8988T (cell line): ENCODE measurements at regions not wholly inside any gene's neighbourhood (a gene's known extent, or its start where the extent isn't known, plus 50 kb on each side); places are given as distances from the start of the nearest gene placed in this dataset.

Experiments used
- DNase-seq: peaks from one replicate; pipeline ENCODE4 v3.0.0; 2011

DNA sequence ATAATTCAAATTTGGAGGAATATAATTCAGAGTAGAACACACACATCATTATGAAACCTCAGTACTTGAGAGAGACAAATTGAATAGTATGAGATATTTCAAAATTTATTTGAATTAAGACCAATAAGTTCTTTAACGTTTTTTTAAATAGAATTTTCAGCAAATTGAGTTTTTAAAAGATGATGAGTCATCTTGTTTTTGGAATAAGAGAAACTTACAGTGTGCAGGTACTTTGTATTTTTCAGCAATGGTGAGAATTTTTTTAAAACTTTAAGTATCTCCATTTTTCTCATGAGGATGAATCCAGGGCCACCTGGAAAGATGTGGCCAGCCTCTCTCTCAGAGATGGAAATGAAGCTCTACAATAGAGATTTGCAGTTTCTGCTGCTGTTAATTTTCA lies 1015.0 kb upstream of the TENM4 start:
- no peak for DNase-seq

DNA sequence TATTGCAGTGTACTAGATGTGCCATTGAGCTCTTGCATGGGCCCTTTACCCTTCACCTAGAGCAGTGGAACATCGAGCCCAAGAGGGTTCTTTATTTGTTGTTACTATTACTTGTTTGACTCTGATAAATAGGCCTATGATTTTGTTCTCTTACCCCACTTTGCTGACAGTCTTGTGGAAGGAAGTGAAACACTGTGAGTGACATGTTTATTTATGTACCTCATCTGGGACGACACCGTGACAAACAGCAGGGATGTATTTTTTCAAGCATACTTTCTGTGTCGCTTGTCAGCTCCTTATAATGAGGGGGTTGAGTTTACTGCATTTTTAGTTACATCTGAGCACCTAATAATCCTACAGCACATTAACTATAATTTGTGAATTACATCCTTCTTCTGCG lies 1010.3 kb upstream of the TENM4 start:
- DNase-seq = no peak

DNA sequence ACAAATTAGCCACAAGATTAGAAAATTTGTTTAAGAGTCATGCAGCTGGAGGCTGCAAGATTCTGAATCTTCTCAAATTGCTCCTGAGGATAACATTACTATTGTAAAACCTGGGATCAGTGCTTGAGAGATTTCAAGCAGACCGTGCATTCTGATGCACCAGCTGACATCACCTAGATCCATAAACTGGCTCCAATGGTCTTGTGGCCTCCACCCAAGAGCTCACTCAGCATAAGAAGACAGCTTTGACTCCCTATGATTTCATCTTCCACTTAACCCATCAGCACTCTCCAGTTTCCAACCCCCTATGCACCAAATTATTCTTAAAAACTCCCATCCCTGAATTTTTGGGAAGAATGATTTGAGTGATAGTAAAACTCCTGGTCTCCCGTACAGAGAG lies 1007.9 kb upstream of the TENM4 start:
- no peak for DNase-seq

DNA sequence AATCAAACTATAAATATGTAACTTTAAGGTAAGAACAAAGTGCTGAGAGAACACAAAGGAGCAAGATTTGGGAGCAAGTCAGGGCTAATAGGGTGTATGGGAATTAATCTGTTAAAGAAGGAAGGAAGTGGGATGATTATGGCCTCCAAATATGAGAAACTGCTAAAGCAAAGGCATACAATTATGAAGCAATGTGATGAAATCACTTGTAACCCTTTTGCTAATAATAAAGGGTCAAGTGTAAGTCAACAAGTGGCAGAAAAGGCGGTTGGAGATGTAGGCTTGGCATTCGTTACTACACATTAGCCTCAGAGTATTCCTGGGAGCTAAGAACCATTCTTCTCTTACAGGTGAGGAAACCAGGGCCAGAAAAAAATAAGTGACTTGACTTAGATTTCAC lies 1002.3 kb upstream of the TENM4 start:
- no peak for DNase-seq

DNA sequence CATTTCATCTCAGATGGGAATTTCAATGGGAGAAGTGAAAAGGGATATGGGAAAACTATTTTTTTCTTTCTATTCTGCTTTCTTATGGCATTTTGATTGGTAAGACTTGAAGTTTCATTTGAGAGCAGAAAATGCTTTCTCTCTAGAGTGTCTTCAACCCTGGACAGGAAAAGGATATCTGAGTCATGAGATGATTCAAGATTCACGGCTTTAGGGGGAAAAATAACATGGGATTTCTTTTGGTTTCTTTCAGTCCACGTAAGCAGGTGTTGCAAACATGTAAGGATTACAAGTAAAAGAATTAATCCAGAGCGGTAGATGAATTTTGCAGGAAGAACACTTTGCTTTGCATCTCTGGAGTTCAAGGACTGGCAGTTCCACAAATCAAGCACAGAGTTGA lies 1001.0 kb upstream of the TENM4 start:
- DNase-seq = no peak

DNA sequence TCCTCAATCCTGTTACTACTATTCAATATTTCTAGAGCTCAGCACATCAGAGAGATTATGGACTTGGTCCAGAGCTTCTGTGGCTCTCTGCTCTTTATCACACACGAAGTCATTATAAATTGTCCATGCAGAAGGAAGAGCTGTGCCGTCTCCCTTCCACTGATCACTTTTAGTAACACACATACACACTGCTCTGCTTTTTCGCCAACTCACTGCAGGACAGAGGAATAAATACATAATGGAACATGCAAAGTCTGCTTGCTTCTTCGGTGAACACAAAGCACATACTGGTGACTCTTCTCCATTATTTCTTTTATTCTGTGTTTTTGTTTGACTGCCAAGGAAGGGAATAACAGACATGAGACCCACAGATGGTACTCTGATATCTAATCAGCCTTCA lies 1000.0 kb upstream of the TENM4 start:
- DNase-seq = no peak

DNA sequence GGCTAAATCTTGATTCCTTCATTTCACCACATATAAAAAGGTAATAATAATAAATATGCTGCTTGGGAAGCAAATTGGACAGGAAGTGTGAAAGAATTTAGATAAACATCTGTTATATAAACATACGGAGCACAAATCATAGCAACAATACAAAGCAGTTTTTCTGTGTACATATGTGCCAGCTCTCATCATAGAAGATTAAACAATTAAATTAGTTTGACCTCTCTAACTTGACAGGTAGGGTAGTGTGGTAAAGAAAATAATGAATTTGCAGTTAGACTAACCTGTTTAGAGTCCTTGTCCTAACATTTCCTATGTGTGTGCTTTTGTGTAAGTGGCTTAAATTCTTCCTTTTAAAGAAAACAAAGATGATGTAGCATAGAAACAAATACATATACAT lies 995.7 kb upstream of the TENM4 start:
- DNase-seq = no peak

DNA sequence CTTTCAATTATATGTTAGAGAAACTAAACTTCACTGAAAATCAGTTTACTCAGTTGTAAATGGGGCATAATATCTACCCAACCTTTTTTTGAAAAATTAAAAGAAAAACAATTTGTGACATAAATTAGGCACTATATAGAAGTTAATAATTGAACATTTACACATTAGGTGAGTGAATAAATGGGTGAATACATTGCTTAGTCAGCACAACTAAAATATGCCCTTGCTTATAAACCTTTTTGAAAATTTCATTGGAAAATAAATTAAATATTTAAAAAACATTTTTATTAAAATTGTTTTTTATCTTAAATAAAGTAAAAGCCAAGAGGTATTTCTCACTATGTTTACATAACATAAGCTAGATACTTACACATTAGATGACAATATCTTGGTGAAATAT lies 994.5 kb upstream of the TENM4 start:
- no peak for DNase-seq

DNA sequence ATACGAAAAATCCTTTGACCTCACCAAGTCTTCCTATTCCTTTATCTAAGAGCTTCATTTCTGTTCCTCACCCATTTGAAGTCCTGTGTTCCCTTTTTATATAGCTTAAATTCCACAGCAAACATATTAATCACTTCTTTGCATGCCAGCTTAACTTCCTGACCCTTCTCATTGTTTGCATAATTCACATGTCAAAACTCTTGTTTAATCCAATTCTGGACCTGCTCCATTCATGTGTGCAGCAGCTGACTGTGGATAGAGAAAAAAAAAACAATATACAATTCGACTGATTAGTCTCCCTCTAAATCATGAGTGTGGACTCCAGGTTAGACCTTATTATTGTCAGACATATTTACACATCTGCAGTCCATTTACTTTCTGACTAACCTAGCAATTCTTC lies 991.2 kb upstream of the TENM4 start:
- no peak for DNase-seq

DNA sequence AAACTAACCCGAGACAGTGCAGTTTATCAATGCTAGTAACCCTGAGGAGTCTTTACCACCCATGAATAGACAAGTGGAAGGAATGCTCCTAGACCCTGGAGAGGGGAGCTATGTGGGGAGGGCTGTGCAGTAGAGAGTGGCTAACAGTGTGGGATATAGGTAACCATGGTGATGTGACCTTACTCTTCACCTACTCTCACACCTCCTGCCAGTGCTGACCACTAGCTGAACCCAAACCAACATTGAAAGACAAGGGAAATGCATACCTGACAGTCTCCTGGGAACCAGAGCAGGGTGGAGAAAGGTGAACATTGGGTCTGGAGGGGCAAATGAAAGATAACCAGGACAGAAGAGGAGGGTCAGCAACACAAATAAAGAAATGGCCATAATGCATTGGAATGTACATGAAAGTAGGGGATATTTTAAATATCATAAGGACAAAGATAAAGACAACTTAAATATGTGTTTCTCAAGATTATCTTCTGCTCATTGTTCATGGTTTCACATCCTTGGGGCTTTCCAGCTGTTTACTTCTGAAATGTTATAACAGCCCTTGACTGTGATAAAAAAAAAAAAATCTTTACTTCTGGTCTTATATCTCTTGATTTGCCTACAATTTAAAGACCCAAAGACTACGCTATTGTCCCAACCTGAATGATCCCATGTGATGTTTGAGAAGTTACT lies 983.3 kb upstream of the TENM4 start:
- DNase-seq = no peak

DNA sequence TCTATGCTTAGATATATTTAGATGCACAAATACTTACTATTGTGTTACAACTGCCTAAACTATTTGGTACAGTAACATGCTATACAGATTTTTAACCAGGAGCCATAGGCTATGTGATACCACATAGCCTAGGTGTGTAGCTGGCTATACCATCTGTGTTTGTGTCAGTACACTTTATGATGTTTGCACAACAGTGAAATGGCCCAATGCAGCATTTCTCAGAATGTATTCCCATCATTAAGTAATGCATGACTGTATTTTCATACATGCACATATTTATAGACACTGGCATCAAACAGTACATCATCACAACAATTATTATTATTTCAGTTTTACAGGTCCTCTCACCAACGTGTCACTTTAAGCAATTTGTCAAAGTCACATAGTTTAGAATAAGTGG lies 979.5 kb upstream of the TENM4 start:
- no peak for DNase-seq

DNA sequence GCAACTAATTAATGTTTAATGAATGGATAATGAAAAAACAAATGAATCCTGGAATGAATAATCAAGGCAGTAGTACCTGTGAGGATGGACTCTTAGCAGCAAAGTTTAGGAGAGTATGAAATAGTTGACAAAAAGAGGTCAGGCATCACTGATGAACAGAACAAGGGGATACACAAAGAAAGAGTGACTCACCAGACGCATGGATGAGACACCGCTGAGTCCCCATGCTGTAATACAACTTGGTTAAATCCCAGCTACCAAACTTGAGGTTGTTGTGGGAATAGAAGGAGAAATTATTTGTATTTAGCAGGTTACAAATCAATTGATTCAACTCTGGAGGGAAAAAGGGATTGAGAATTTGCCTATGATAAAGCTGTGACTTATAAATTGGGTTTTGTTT lies 976.9 kb upstream of the TENM4 start:
- DNase-seq = no peak

DNA sequence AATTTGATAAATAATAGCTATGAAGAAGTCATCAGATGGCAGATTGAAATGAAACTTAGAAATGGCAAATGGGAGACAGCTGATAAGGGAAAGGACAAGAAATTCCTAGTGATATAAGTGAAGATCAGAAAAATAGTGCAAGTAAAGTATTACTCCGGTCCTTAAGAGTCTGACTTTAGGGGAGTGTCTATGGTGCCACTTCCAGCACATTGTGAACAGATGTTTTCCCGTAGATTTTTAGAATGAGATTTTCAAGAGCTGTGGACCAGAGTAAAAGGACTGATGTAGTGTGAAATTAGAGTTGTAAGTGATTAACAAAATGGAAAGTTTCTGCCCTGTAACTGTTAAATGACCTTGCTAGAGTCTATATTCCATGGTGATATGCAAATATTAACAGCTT lies 974.8 kb upstream of the TENM4 start:
- no peak for DNase-seq

DNA sequence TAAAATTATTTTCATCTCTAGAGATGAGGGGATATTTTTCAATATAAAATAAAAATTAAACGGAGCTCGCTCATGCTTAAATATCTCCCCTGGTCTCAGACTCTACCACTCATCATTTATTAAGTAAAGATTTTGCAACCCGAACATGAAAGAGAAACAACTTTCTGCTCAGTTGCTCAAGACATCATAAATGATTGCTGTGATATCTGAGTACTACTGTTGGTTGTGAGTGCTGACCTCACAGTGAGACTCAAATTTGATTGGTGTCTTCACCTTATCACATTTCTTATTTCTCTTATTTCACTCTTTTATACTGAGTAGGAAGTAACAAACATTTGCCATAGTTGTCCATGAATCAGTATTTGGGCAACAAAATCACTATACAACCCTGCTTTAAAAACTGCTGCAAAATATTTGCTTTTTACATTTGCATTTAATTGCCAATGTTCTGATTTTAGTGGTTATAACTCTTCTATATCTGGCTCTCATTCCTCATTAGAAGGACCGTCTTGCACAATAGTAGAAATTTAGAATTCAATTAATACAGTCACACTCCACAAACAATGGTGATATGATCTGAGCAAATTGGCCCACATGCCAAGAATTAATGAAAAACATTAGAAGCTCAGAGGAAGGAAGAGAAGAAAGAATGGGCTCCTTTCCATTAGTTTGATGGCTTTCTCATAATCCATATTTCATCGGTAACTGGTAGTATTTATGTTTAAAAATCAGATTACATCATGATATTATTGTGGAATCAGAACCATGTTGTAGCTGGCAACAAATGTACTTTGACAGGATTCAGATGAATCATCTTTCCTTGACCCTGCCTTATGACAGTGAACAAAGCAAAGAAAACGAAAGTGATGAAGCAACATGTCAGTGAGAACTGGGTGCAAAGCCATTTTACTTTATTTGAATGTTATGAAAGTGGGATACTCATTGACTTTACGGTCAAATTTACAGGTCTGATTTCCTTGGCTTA lies 973.6 kb upstream of the TENM4 start:
- no peak for DNase-seq

DNA sequence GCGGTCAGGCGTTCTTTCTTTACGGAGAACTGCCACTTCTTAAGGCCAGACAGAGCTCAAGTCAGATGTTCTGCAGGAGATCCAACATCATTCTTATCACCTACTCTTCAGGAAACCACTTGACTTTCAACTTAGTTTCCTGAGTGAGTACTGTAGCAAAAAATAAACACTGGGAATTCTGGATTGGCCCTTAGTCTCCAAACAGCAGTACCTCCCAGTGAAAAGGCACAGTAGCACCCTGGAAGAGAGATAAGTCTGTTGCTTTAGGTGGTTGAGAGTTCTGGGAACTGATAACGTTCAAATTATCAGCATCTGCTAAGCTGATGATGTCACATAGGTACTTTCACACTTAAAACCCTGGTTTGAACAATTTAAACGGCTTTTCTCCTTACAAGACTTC lies 971.8 kb upstream of the TENM4 start:
- no peak for DNase-seq

DNA sequence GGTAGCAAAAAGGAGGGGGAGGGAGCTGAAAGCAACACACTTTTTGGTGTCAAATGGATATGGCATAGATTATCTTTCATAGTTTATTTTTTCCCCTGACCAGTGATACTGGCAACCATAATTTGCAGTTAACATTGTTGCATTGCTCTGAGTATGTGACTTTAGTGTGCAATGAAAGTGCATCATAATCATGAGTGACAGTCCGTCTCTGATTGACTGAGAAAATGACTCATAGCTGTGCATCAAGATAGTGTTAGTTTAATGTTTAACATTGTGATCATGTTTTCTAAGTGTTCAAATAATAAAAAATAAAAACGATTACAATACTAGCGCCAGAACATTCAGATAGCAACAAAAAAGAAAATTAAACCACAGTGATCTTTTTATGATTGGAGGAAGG lies 952.4 kb upstream of the TENM4 start:
- no peak for DNase-seq

DNA sequence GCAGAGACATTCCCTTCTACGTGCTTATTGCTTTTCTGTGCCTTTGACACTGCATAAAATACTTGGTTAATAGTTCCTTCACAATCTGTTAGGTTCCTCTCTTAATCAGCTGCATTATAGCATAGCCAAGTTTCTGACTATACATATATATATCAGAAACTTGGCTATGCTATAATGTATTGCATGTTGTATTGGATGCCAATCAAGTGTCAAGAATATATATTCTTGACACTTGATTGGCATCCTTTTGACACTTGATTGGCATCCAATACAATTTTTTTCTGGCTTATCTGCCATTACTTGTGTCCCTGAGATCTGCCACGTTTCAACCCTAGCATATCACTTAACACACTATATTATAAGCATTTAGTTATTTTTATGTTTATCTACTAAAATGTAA lies 949.7 kb upstream of the TENM4 start:
- DNase-seq = no peak

DNA sequence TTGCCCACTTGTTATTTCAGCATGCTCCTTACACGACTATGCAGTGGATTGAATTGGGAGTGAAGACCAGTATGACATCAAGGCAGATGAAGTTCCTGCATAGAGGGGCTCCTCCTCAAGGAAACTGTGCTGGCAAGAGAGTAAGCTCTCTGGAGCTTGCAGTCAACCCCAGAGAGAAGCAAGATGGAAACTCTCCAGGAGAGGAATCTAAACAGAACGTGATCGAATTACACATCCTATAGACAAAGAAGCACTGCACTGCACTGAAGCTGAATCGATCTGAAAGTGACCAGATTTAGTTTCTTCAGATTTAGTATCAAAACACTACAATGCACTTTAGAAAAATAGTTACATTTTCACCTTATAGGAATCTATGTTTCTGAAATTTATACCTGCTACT lies 947.7 kb upstream of the TENM4 start:
- DNase-seq = no peak

DNA sequence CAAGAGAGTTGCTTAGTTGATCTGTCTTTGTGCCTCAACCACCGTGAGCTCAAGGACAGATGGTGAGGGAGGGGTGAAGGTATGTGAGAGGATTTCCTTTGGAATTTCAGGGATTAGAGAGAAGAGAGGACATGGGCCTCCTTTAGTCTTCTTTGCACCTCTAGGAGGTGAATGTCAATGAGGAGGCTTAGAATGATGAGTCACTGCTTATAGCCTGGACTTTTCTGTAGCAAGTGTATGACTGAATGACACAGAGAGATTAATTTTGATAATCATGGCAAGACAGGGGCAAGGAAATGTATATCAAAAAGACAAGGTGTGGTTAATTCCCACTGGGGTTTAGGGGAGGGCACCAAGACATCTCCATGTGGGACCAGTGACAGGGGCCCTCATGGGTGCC lies 947.3 kb upstream of the TENM4 start:
- DNase-seq = no peak

DNA sequence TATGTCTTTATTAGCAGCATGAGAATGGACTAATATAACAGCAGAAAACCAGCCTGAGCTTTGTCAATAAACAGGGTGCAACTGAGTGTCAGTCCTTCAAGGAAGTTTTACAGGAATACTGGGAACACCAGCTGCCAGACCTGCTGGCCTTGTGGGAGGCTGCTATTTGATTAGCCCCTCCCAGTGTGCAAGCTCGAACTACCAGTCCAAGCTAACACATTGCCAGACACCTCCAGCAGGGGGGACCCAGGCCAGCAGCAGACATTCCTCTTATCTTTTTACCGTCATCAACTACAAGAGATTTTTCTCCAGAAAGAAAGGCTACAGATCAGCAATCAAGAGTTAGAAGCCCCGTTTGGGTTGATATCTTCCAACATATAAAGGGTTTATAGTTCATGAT lies 942.8 kb upstream of the TENM4 start:
- no peak for DNase-seq

DNA sequence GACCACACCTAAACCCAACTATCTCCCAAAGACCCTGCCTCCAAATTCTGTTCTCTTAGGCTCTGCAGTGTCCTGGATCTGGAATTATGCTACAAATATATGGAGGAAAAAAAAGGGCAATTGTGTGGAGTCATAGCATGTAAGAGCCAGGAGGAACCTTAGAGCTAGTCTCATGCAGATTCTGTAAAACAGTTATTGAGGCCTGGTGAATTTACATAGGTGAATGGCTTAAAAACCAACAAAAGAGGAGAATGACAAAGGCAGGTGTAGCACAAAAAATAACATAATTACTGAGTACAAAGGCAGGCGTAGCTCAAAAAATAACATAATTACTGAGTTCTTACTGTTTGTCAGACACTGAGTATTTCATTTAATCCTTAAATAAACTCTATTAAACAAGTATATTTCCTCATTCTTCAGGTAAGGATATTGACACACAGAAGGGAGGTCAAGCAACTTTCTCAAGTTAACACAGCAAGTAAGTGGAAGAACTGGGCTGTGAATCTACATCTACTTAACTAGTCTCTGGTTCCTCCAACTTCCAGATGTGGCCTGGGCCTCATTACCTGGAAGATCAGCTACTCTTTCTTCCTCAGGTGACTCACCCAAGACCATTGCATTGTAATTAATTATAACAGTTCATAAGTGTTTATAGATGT lies 938.9 kb upstream of the TENM4 start:
- DNase-seq = no peak

DNA sequence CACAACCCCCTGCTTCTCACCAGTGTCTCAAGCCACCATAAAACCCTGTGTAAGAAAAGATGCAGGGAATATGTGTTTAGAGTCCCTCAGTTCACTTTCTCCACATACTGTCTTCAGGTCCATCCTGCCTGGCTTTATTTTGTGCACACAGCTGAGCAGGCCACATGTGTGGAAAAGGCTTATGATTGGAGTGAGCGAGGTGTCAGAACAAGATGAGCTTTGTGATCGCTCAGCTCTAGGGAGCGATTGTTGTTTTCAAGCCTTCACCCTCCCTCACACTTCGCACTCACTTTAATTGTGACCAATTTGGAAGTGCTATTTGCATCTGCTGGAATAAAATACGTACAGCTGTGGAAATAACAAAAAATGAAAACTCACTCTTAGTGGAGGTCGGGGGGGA lies 931.1 kb upstream of the TENM4 start:
- no peak for DNase-seq

DNA sequence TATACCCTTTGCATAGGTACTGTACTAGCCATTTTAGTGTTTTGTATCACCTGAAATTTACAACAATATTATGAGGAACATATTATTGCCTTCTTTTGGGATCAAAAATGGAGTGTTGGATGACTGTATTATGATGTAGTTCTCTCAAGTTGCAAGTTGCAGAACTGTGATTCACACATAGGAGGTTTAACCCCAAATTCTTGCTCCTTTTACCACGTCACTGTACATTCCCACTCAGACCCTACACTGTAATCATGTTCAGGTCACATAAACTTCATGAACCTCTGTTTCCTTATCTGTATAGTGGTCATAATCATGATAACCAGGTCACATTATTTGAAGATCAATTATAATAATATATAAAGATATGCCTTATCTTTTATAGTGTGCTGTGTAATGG lies 925.1 kb upstream of the TENM4 start:
- DNase-seq = no peak
